Thoracic aorta (tissue), 2 donors: ENCODE measurements at regions not wholly inside any gene's neighbourhood (a gene's known extent, or its start where the extent isn't known, plus 50 kb on each side); places are given as distances from the start of the nearest gene placed in this dataset.
A peak's percentile ranks its signal among the peaks of the same experiment; 100 is the strongest.

ENCODE experiments used
- ATAC-seq: fragments of 150-250 bp; one replicate; pipeline ENCODE4 v1.8.0; 2017; ENCODE audit warnings: low read depth; ENCODE audit not compliant: insufficient number of reproducible peaks, low FRiP score
- DNase-seq: peaks from one replicate; pipeline ENCODE4 v3.0.0-alpha.2; 2020; ENCODE audit warnings: low spot score
- H3K27ac ChIP-seq, 2 donors: fragments of 200-600 bp; sonication (generic); 1 replicate in 1 of 2; 2 replicates in 1 of 2; pipeline ENCODE4 v1.5.1; 2016; ENCODE audit warnings: mild to moderate bottlenecking in 2 of 2, moderate library complexity in 2 of 2
- H3K27me3 ChIP-seq: fragments of 200-600 bp; sonication (generic); replicated peaks from 2 replicates; pipeline ENCODE4 v1.6.0; 2016; ENCODE audit warnings: mild to moderate bottlenecking; ENCODE audit not compliant: insufficient read depth
- H3K36me3 ChIP-seq: fragments of 200-600 bp; sonication (generic); one replicate; pipeline ENCODE4 v1.5.1; 2016
- H3K4me1 ChIP-seq, 2 donors: fragments of 200-600 bp; sonication (generic); 1 replicate in 1 of 2; 2 replicates in 1 of 2; pipeline versions ENCODE4 v1.5.1 to v1.6.0; 2016; ENCODE audit warnings: low read depth in 2 of 2, mild to moderate bottlenecking in 1 of 2; ENCODE audit not compliant: control insufficient read depth in 1 of 2
- H3K4me3 ChIP-seq: fragments of 200-600 bp; sonication (generic); 2 replicates; pipeline ENCODE4 v1.5.1; 2016; ENCODE audit warnings: mild to moderate bottlenecking
- H3K9me3 ChIP-seq: fragments of 200-600 bp; sonication (generic); 2 replicates; pipeline ENCODE4 v1.5.1; 2016
- TF ChIP-seq, protein P1 (sequence below): fragments of 200-600 bp; sonication (generic); IDR thresholded peaks from one replicate; pipeline ENCODE4 v1.5.1; 2019; ENCODE audit warnings: antibody characterized with exemption

DNA sequence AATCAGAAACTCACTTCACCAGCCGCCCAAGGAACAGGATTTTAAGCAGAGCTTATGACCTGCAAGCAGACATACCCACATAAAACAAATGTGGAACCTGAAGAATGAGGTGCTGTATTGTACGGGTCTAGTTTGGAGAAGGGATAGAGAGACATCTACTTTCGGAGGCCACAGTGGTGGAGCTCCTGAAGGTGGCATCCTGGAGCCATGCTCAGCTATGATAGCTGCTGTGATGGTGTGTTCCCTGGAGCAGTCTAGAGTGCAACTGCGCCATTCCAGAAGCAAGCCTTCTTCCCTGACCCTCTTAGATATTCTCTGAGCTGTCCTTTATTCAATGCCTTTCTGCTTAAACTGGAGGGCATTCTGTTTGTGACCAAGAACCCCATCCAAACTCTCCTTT lies 402.6 kb downstream of the FUT8 start:
- Histone ChIP-seq H3K4me1 (no peaks in the 10 kb centered on the region), H3K27ac (no peak overlapping the region), H3K4me3 (no peak overlapping the region), H3K27me3 (no peaks in the 10 kb centered on the region), H3K36me3 (no peaks in the 10 kb centered on the region), H3K9me3 (no peaks in the 10 kb centered on the region)
- DNase-seq: no peak
- ATAC-seq: no peak
- TF ChIP-seq, protein P1, sequence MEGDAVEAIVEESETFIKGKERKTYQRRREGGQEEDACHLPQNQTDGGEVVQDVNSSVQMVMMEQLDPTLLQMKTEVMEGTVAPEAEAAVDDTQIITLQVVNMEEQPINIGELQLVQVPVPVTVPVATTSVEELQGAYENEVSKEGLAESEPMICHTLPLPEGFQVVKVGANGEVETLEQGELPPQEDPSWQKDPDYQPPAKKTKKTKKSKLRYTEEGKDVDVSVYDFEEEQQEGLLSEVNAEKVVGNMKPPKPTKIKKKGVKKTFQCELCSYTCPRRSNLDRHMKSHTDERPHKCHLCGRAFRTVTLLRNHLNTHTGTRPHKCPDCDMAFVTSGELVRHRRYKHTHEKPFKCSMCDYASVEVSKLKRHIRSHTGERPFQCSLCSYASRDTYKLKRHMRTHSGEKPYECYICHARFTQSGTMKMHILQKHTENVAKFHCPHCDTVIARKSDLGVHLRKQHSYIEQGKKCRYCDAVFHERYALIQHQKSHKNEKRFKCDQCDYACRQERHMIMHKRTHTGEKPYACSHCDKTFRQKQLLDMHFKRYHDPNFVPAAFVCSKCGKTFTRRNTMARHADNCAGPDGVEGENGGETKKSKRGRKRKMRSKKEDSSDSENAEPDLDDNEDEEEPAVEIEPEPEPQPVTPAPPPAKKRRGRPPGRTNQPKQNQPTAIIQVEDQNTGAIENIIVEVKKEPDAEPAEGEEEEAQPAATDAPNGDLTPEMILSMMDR: no peak

DNA sequence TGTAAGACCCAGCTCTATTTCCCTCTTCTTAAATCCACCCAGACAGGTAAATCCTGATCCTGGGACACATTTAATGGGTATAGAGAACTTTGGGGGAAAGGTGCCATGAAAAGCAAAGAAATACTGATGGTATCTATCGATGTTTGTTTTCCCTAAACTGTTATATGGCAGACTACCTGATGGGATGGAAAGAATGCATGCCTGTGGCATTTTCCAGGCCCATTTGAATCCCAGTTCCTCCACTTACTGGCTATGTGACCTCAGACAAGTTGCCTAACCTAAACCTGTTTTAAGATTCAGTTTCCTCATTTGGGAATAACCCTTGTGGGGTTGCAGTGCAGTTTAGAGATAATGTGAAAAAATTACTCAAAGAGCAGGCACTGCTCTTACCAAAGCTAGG lies 404.5 kb downstream of the FUT8 start:
- DNase-seq (no peak), ATAC-seq (no peak)
- Histone ChIP-seq H3K36me3 (no peaks in the 10 kb centered on the region), H3K9me3 (no peaks in the 10 kb centered on the region), H3K4me3 (no peak overlapping the region), H3K27ac (no peak overlapping the region), H3K4me1 (no peaks in the 10 kb centered on the region), H3K27me3 (no peaks in the 10 kb centered on the region)
- TF ChIP-seq, protein P1: no peak

DNA sequence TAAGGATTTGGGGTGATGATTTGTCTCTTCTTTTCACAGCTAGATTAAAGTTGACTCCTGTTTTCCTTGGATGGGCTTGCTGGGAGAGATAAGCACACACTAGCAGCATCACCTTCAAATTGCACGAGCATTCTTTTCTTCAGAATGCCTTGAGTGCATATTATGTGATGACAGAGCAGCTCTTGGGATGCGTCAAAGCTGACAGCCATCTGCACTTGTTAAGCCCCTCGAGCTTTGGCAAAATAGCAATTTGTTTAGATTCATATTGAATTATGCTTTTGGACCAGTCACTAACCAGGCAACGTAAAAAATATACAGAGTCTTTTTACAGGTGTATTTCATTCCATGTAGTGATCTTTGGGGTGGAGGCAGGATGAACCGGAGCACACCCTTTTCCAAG lies 407.0 kb downstream of the FUT8 start:
- no peaks in the 10 kb centered on the region for H3K4me1 ChIP-seq
- TF ChIP-seq, protein P1: no peak
- DNase-seq (no peak), ATAC-seq (no peak)
- no peaks in the 10 kb centered on the region for H3K36me3 ChIP-seq
- H3K27ac ChIP-seq: no peak overlapping the region
- H3K4me3 ChIP-seq: no peak overlapping the region
- no peaks in the 10 kb centered on the region for H3K27me3 ChIP-seq
- H3K9me3 ChIP-seq: no peaks in the 10 kb centered on the region

DNA sequence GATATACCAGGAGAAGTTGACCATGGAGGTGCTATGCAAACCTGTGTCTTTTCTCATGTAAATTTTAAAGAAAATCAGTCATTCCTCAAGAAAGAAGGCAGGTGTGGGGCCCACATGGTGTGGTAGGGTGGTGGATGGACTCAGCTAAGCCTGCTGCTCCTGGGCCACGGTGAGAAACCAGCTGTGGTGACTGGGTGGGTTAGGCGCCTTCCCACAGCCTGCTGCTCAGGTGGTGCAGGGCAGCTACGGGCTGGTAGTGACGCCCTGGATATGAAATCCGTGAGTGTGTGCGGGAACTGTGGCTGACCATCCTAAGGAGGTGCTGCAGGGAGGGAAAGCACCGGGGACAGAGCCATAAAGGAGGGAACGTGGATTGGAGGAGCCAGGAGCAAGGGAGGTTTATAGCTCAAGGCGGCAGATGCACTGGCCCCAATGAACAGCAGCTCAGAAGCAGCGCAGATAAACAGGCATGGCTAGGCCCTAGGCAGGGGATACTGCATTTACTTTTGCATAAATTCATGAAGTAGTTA lies 408.8 kb downstream of the FUT8 start:
- no peaks in the 10 kb centered on the region for H3K36me3 ChIP-seq
- TF ChIP-seq, protein P1: no peak
- DNase-seq (no peak), ATAC-seq (no peak)
- H3K4me3 ChIP-seq: no peak overlapping the region
- H3K9me3 ChIP-seq: no peaks in the 10 kb centered on the region
- no peaks in the 10 kb centered on the region for H3K27me3 ChIP-seq
- H3K4me1 ChIP-seq: no peaks in the 10 kb centered on the region
- no peak overlapping the region for H3K27ac ChIP-seq

DNA sequence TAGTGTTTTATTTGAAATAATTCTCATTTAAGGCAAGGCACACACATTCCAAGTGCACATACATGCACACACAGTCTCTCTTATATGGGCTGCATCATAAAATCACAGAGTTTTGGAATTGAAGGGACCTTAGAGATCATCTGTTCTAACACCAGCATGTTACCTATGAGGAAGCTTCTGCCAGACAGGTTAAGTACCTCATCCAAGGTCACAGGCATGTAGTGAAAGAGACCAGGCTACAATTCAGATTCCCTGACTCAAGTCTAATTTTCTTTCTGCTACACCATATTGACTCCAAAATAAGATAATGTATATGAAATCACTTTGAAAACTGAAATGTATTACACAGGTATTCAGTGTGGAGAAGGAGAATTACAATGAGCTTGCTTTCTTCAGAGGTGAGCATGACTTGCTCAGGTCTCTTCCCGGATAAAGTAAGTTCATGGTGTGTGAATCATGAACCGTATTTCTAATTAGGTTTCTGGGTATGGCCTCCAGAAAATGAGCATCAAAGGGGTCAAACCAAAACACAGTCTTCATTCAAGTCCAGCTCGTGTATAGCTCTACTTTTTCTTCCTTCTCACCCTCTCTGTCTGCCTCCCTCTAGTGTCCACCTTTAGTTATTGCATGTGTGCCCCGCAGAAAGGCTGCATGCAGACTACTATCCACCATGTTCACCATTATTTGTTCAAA lies 411.9 kb downstream of the FUT8 start:
- H3K4me3 ChIP-seq: no peak overlapping the region
- TF ChIP-seq, protein P1: peak; percentile 82
- H3K4me1 ChIP-seq: no peaks in the 10 kb centered on the region
- DNase-seq (peak; percentile 11), ATAC-seq (no peak)
- no peaks in the 10 kb centered on the region for H3K36me3 ChIP-seq
- no peaks in the 10 kb centered on the region for H3K9me3 ChIP-seq
- no peaks in the 10 kb centered on the region for H3K27me3 ChIP-seq
- H3K27ac ChIP-seq: no peak overlapping the region
